ENCODE measurements at regions not wholly inside any gene's neighbourhood (a gene's known extent, or its start where the extent isn't known, plus 50 kb on each side); places are given as distances from the start of the nearest gene placed in this dataset.
"Not testable (repeated sequence)": the region's sequence is repeated elsewhere in the genome, so short reads cannot be mapped to it uniquely, and the experiment has no call there.

DNA sequence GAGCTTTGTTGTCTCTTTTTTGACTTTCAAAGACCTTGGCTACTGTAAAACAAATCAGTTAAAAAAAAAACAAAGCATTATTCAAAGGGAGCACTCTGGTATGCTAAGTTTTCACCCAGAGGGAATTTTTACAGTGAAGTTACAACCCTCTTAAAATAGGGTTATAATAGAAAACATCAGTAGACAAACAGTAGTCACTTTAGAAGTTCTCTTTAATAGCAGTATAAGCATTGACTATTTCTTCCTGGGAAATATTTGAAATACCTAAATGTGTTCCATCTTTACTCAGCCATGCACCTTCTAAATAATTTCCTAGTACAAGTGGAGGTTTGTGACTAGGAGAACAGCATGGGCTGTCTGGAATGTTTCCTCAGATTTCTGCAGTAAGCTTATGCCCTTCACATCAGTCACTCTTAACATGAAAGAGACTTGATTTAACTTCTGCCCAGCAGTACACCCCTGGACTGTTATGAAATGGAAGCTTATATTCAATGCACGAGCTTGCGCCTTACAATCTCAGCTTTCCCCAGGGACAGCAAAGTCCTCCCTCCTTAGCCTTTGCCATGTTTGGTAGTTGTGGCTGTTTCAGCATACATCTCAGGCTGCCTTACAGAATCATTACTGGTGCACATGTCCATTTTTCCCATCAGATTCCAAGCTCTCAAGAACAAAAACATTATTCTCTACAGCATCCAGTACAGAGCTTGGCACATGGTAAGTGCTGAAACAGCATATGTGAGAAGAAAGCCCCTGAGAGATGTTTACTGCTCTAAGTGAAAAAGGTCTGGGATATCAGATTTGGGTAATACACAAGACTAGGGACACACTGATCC, 191.5 kb downstream of the ZNF608 start:
- no peak for DNase-seq

DNA sequence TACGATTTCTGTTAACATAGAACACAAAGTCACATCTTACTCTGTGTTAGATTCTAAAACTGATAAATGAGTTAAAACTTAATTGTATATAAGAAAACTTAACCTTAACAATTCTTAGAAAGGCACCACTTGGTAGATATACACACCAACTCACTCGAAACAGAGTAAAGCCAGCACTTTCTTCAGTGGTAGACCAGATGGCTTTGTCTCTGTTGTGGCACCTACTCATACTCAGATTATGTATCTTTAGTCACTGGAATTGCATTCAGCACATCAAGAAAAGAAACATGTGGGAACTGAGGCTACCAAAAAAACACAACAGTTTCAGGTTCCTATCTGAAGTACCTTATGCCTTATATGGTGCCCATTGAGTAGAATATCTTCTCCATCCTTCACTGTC, 192.5 kb downstream of the ZNF608 start:
- DNase-seq = no peak

DNA sequence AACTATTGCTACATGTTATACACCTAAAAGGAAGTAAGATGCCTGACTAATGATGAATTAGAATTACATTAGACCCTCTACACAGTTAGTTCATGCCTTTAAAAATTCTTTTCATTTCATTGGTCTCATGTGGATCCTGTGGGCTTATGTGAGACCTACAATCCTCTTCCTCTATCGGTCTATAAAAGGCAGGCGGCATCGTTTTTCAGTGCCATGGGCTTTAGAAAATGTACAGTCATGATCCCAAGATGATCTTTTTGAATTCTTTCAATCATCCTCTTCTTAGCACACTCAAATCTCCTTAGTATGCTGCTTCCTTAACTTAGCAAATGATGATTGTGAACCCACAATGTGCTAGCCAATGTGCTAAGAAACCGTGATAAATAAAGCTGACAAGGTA, 193.9 kb downstream of the ZNF608 start:
- DNase-seq = no peak

- no peak for DNase-seq
Observed at GRCh38 chr5:124551939-124552279, 194.5 kb downstream of the ZNF608 start.

- DNase-seq = no peak
Observed at GRCh38 chr5:124550731-124551130, 195.7 kb downstream of the ZNF608 start.

DNA sequence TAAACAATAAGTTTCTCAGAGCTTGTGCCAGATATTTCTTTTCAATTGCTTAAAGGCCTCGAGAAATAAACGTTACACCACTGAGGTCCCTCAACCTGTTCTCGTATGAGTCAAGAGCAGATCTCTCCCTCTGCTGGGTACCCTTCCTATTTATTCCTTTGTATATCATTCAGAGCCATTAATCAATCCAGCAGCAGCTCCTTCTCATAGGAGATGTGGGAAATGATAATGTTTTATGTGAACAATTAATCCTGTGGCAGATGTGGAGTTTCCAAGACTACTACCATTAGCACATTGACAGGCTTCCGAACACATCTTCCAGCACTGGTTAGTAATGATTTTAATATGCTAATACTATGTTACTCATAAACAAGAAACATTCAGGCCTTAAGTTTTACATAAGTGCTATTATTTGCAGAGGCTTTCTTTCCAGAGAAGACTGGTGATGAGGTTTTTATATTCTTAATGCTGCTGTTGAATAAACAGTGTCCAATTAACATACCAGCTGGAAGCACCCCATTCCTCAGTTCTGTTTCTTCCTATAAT, 196.5 kb downstream of the ZNF608 start:
- no peak for DNase-seq

DNA sequence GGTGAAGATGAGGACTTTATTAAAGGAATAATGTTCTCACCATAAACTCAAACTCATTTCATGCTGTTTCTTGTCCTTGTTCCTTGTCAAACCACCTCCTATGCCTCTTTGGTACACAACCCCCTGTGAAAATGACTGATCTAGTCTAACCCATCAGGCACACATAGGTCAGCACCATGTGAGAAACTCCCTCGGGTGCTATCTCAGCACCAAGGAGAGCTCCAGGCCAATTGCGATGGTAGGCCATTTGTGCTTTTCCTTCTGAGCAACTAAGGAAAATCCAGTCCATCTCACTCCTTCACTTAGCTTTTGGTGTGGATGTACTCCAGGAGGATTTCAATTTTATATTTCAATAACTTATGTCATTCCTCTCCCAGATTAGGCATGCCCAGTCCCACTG, 199.8 kb downstream of the ZNF608 start:
- no peak for DNase-seq

GRCh38 chr5:124544366-124545055, 201.9 kb downstream of the ZNF608 start:
- no peak for DNase-seq

- DNase-seq = no peak
Observed at GRCh38 chr5:124538931-124539330, 207.5 kb downstream of the ZNF608 start.

GRCh38 chr5:124538191-124538590, 208.2 kb downstream of the ZNF608 start:
- no peak for DNase-seq

DNA sequence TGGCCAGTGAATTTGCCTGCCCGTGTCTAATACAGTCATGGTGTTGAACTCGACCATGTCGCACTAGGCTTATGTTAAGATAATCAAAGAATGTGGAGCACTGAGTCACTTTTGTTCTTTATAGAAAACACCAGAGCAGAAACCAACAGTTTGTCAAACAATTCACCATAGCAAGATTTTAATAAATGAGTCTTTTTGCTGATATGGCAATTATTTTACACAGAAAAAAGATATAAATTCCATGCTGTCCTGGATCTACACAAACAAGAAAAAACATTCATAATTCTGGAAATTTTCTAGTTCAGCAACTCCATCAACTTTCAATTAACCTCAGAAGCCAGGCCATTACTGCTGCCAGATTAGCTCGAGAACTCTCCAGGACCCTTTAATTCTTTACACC, 208.9 kb downstream of the ZNF608 start:
- DNase-seq = no peak

DNA sequence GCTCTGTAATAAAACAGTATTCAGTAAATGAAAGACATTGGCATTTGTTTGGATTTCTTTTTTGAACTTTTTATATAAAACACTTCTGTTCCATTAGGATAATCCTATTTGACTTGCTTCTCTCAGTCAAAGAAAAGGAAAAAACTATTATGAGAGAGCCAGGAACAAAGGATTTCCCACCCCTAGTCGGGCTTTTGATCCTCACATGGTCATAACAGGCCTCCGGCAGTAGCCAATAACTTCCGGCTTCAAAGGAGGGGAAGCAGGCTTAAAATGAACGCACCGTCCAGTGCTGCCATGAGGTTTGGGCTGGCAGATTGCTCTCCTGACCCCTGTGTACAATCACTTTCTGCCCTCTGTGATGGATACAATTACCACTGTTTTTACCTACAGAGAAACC, 209.3 kb downstream of the ZNF608 start:
- peak in 1 of 58 donors; percentile 6 for DNase-seq

- DNase-seq = no peak
Observed at GRCh38 chr5:124536333-124536732, 210.1 kb downstream of the ZNF608 start.

GRCh38 chr5:124530916-124531315, 215.5 kb downstream of the ZNF608 start:
- DNase-seq = no peak

DNA sequence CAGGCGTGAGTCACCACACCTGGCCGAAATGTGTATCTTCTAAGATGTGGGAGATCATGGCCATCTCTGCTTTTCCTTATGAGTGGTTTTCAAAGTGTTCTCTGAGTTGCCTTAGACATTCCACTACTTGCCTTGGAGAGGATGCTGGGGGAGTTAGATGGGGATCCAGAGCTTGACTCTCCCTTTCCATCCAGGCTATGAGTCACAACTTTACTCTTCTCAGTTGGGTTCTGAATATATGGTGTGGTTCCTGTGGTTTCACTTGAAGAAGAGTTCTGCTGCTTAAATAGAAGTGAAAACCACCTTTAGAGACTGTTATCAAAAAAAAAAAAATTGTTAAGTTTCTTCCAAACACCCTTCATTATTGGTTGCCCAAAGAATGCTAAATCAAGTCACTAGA, 217.6 kb downstream of the ZNF608 start:
- DNase-seq = no peak

DNA sequence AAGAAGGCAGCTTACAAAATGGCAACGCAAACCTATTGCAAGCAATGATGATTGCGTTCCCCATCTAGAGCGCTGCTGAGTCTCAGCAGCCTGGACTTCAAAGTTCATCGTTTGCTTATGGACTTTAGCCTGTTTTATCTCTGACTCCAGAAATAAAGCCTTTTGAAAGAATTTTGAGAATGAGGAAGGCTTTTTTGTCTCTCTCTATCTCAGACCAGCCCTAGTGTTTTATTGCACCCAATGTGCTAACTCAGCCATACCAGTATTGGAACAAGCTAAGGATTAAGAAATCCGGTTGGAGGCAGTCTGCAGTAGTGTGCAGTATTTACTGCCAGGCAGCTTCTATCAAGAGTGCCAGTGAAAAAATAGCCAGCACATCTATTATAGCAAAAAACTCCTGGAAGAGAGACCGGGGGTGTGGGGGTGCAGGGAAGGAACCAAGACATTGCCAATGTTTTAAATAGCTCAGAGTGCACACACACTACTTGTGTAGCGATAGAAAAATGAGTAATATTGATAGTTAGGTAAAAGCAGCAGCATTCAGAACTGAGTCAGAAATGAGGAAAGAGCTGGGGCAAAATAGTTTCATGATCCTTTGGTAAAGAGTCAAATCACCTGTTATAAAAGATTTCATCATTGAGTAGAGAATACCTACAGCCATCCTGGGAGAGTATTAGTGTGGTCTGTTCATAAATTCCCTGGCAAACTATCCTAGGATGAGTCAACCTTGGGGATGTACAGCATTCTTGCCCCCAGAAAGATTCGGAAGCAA, 219.0 kb downstream of the ZNF608 start:
- DNase-seq = peak in 11 of 58 donors; percentile 3 to 53 (median 14)

- not testable (repeated sequence) for DNase-seq
Observed at GRCh38 chr5:124526079-124526478, 220.4 kb downstream of the ZNF608 start.

DNA sequence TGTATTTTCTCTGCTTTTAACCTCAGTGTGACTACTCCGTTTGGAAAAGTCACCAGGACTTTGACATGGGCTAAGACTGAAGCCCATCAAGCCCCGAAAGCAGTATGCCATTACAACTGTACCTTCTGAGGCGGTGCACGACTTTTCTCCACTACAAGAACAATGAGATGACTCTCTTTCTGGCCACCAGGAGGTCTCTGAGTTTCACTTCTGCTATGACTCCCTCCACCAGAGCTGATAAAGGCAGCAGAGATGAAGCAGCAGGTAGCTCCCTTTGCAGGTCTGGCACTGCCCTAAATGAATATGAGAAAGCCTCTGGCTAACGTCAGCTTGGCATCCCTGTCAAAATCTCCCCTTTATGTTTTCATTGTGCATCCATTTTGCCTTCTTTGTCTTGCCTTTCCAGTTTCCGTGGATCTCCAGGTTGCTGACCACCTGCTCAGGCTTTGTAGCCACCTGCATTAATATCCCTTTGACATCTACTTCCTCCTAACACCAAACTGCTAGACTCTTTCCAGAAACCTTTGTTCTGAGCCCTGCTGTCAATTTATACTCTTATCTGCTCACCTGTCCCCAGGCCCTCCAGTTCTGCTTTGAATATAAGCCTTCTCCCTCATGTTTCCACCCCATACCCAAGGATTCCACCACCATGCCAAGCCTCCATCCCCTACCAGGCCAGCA, 221.7 kb downstream of the ZNF608 start:
- DNase-seq = no peak

DNA sequence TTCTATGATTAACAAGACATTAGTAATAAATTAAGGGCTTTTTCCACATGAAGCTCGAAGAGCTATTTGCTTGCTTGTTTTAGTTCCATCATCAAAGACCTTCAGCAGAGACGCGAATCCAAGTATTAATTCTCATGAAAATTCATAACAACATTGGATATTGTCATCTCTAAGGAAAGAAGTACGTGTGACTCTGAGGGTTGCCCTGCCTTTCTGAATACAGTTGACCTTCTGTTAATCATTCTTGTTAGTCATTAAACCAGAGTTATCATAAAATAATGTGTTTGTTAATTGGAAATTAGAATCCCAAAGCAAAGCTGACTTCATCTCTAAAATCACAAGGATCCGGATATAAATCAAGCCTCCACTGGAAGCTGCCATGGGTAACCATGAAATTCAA, 222.5 kb downstream of the ZNF608 start:
- no peak for DNase-seq

- DNase-seq = no peak
Observed at GRCh38 chr5:124522992-124523391, 223.4 kb downstream of the ZNF608 start.
